IPS DF 6.9 (cell line): ENCODE measurements at regions not wholly inside any gene's neighbourhood (a gene's known extent, or its start where the extent isn't known, plus 50 kb on each side); places are given as distances from the start of the nearest gene placed in this dataset.

Experiments
- DNase-seq: peaks from one replicate; pipeline ENCODE4 v3.0.0-alpha.2; 2013; ENCODE audit warnings: low read depth, low spot score
- H3K27ac ChIP-seq: one replicate; pipeline ENCODE4 v1.5.1; 2013; ENCODE audit warnings: low read length, control low read depth
- H3K27me3 ChIP-seq: 2 replicates; pipeline ENCODE4 v1.6.1; 2013; ENCODE audit warnings: mild to moderate bottlenecking, low read length; ENCODE audit not compliant: control insufficient read depth, insufficient read depth
- H3K36me3 ChIP-seq: 2 replicates; pipeline ENCODE4 v1.6.1; 2013; ENCODE audit warnings: low read length; ENCODE audit not compliant: control insufficient read depth, insufficient read depth
- H3K4me1 ChIP-seq: 2 replicates; pipeline ENCODE4 v1.6.1; 2013; ENCODE audit warnings: low read length; ENCODE audit not compliant: control insufficient read depth, insufficient read depth
- H3K4me3 ChIP-seq: 2 replicates; pipeline ENCODE4 v1.5.1; 2013; ENCODE audit warnings: mild to moderate bottlenecking, low read length
- H3K9me3 ChIP-seq: 2 replicates; pipeline ENCODE4 v1.6.1; 2013; ENCODE audit warnings: low read length, inconsistent platforms; ENCODE audit not compliant: control insufficient read depth, insufficient read depth
- WGBS: extraction: QIAGEN DNeasy Blood & Tissue Kit; methylation state at CpG from one replicate; pipeline ENCODE4 v1.1.7; 2013; ENCODE audit warnings: mixed read lengths, missing lambda C conversion rate; ENCODE audit not compliant: insufficient read length, insufficient coverage; 5-methylcytosine and 5-hydroxymethylcytosine counted together

DNA sequence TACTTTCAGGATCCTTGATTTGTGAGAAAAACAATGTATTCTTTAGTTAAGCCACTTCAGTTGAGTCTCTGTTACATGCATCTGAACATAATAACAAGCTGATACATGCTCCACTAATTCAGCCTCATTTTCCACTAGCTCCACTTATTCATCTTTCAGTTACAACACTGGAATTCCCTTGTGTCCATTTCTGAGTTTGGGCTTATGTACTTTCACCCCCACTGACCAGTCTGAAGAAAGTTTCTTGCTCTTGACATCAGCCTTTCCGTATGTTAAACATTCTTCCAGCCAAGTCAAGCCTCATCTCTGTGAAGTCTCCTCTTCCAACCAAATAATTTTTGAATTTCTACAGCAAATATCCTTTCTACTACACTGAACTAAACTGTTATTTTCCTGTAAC, 592.5 kb upstream of the NOVA1 start:
- no peaks in the 10 kb centered on the region for H3K4me1 ChIP-seq
- DNase-seq = no peak
- H3K27ac ChIP-seq = no peak overlapping the region
- no CpG with 5 or more reads among the region's 1 CpG for WGBS
- no peaks in the 10 kb centered on the region for H3K27me3 ChIP-seq
- no peak overlapping the region for H3K4me3 ChIP-seq
- H3K9me3 ChIP-seq = no peaks in the 10 kb centered on the region
- H3K36me3 ChIP-seq = no peaks in the 10 kb centered on the region

DNA sequence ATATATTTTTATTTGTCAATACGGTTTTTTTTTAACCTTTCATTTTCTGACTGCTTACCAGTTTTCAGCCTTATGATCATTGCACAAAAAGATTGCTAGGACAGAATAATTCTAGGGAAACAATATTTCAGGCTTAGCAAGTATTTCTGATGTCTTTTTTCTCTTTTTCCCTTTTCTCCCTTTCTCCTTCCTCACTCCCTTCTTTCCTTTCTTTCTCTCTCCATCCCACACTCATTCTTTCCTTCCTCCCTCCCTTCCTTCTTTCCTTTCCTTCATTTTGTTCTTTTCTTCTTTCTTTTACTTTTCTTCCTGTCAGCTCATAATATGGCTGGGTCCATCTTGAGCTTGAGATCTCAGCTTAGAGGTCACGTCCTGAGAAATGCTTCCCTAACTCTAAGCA, 601.4 kb upstream of the NOVA1 start:
- no peaks in the 10 kb centered on the region for H3K4me1 ChIP-seq
- no peak for DNase-seq
- H3K4me3 ChIP-seq = no peak overlapping the region
- WGBS = no CpG with 5 or more reads among the region's 2 CpGs
- H3K27me3 ChIP-seq = no peaks in the 10 kb centered on the region
- H3K9me3 ChIP-seq = no peaks in the 10 kb centered on the region
- no peaks in the 10 kb centered on the region for H3K36me3 ChIP-seq
- no peak overlapping the region for H3K27ac ChIP-seq

DNA sequence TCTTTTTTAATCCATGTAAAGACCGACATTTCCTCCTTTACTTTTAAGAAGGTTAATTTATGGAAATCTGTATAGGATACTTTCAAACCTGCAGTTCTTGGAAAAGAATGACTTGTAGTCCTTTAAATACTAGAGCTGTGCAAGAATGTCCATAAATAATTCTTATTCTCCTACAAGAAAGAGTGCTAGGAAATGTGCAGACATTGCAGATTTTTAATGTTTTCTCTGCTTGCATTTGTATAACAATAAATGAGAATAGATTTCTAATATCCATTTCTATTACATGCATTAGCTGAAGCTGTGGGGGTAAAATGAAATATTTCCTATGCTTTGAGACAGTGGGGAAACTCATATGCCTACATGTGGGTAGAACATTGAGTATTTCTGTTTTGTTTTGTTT, 607.2 kb upstream of the NOVA1 start:
- no peak for DNase-seq
- Histone ChIP-seq H3K4me1 (no peaks in the 10 kb centered on the region), H3K27me3 (no peaks in the 10 kb centered on the region), H3K4me3 (no peak overlapping the region), H3K9me3 (no peaks in the 10 kb centered on the region), H3K27ac (no peak overlapping the region), H3K36me3 (no peaks in the 10 kb centered on the region)
- WGBS = no CpG with 5 or more reads among the region's 1 CpG

DNA sequence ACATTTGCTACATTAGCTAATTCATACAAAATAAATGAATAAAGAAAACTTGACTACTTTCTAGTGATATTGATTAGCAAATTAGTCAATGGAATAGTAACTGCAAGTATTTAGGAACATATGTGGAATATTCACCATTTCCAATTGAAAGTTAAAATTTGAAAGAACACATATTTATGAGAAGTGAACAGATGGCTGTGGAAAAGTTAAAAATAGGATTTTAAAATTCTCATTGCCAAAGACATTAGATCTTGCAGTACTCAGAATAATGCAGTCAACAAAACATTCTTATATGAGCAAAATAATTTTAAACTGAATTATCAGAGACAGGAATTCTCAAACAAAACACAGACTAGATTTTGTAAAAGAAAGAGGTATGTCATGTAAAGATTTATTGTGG, 613.9 kb upstream of the NOVA1 start:
- Histone ChIP-seq H3K36me3 (no peaks in the 10 kb centered on the region), H3K4me1 (no peaks in the 10 kb centered on the region), H3K4me3 (no peak overlapping the region), H3K27me3 (no peaks in the 10 kb centered on the region), H3K9me3 (no peaks in the 10 kb centered on the region), H3K27ac (no peak overlapping the region)
- DNase-seq = no peak

DNA sequence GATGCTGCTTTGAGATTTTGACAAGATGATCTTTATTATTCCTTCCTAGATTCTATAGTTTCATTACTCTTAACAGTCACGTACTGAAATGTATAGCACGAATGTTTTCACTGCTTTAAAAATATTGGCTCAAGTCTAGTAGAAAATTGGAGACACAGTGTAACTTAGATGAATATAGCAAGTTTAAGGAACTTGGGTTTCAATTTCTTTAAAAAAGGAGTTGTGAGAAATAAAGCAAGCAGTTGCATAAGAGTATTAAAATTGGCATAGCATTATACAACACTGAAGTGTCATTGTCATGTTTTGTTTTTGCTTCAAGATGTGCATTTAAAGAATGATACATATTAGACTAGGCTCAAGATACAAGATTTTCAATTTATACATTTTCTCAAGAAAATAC, 624.8 kb upstream of the NOVA1 start:
- WGBS = no CpG with 5 or more reads among the region's 2 CpGs
- no peak for DNase-seq

DNA sequence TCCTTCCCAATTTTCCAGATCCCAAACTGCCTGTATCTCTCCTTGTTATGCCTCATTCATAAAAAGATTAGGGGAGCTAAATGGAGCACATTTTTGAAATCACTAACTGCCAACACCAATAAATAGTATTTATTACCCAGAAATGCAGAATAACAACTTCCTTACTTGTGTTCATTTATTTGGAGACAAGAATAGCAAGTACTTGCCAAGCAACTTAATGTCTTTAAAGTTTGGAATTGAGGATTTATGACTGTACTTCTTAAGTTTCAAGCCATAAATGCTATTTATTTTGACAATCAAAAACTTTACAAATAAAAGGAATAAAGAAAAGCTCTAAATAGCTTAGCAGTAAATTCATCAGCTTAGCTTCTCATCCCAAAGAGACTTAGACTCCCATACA, 626.1 kb upstream of the NOVA1 start:
- no peak overlapping the region for H3K27ac ChIP-seq
- H3K4me1 ChIP-seq = no peaks in the 10 kb centered on the region
- H3K9me3 ChIP-seq = no peaks in the 10 kb centered on the region
- H3K36me3 ChIP-seq = no peaks in the 10 kb centered on the region
- H3K4me3 ChIP-seq = no peak overlapping the region
- no peaks in the 10 kb centered on the region for H3K27me3 ChIP-seq
- no peak for DNase-seq

More for the DNA sequence above, 624.8 kb upstream of the NOVA1 start:
- Histone ChIP-seq H3K36me3 (no peaks in the 10 kb centered on the region), H3K4me1 (no peaks in the 10 kb centered on the region), H3K4me3 (no peak overlapping the region), H3K9me3 (no peaks in the 10 kb centered on the region), H3K27ac (no peak overlapping the region), H3K27me3 (no peaks in the 10 kb centered on the region)

DNA sequence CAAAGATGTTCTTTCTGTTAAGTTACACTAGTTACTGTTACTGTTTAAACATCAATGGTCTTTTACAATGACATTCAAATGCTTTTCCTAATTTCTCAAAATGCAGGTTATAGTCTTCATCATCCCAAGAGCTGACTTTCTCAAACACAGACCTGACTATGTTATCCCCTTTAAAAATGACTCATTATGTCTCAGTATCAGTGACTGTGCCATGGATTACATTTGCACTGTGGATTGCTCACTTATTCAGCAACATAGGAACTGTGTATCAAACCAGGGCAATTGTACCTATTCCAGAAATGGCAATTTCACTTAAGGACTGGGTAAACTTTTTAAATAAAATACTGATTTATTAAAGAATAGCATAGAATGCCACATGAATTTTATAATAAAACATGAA, 630.2 kb upstream of the NOVA1 start:
- Histone ChIP-seq H3K36me3 (no peaks in the 10 kb centered on the region), H3K27me3 (no peaks in the 10 kb centered on the region), H3K27ac (no peak overlapping the region), H3K4me3 (no peak overlapping the region), H3K4me1 (no peaks in the 10 kb centered on the region), H3K9me3 (no peaks in the 10 kb centered on the region)
- no peak for DNase-seq

DNA sequence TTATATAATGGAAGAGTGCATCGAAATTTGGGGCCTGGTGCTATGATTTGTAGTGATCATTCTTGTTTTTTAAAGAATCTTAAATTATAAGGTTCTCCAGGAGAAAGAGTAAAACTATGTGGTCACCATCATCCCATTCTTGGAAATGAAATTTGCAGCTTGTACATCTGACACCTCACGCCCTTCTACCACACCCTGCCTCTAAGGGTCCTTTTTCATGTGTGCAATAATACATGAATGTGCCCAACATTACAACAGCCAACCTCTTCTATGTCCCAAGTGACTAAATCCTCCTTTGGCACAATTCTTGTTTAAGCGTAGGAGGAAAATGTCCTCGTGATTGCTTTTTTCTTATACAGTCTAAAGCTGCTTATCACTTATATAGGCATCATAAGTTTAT, 636.5 kb upstream of the NOVA1 start:
- H3K9me3 ChIP-seq = no peaks in the 10 kb centered on the region
- no peaks in the 10 kb centered on the region for H3K4me1 ChIP-seq
- WGBS = no CpG with 5 or more reads among the region's 4 CpGs

DNA sequence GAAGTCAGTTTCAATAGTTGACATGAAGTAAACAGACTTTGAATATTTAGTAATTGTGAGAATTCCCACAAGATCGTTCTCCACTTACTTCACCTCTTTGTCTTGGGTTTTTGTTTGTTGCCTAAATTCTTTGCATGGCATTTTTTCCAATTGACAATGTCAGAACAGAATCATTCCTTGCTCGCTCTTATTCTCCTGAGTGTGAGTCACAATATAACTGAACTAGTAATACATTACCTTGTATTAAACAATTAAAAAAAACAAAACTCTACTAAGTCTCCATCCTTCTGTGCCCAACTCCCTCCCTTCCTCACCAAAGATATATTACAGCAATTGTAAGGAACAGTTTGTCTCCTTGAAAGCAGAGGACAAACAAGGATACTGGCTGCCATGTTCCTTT, 638.8 kb upstream of the NOVA1 start:
- Histone ChIP-seq H3K36me3 (no peaks in the 10 kb centered on the region), H3K9me3 (no peaks in the 10 kb centered on the region)
- no CpG with 5 or more reads among the region's 2 CpGs for WGBS

More for the DNA sequence above, 636.5 kb upstream of the NOVA1 start:
- H3K36me3 ChIP-seq = no peaks in the 10 kb centered on the region
- no peak overlapping the region for H3K27ac ChIP-seq
- no peaks in the 10 kb centered on the region for H3K27me3 ChIP-seq
- H3K4me3 ChIP-seq = no peak overlapping the region
- DNase-seq = no peak

DNA sequence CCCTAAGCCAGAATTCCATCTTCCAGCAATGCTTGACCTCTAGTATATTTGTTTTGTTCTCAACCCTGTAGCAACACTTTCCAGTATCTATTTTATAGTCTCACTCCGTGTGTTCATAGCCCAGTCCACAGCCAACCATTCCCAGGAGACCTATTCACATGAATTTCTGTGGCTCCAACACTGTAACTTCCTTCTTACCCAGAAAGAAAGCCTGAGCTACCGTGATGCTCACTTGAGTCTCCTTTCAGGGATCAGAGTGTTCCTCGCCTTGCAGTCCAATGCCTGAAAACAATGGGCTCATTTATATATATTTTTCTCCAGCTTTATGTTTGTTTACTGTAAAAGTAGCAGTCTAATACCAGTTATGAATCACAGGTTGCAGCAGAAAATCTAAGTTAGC, 645.0 kb upstream of the NOVA1 start:
- no peaks in the 10 kb centered on the region for H3K4me1 ChIP-seq
- H3K4me3 ChIP-seq = no peak overlapping the region
- no peak for DNase-seq
- no CpG with 5 or more reads among the region's 3 CpGs for WGBS
- H3K27me3 ChIP-seq = no peaks in the 10 kb centered on the region
- H3K27ac ChIP-seq = no peak overlapping the region
- no peaks in the 10 kb centered on the region for H3K36me3 ChIP-seq
- no peaks in the 10 kb centered on the region for H3K9me3 ChIP-seq

More for the DNA sequence above, 638.8 kb upstream of the NOVA1 start:
- no peaks in the 10 kb centered on the region for H3K27me3 ChIP-seq
- no peak overlapping the region for H3K4me3 ChIP-seq
- no peaks in the 10 kb centered on the region for H3K4me1 ChIP-seq
- DNase-seq = no peak
- no peak overlapping the region for H3K27ac ChIP-seq

DNA sequence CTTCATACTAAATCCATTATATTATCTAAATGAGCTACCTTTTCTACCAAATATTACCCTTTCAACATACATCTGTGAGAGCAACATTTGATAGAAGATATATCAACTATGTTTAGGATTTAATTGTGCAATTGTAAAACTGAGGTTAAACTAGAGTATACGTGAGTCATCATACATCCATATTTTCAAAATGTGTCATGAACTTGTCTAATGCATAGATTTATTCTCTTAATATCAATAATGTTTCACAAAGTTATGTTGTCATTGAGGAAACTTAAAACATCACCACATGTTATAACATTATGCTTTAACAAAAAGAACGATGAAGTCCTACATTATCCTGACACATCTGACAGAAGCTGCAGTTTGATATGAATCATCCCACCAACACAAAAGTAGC, 645.5 kb upstream of the NOVA1 start:
- H3K27ac ChIP-seq = no peak overlapping the region
- no peaks in the 10 kb centered on the region for H3K9me3 ChIP-seq
- no peaks in the 10 kb centered on the region for H3K4me1 ChIP-seq
- no CpG with 5 or more reads among the region's 2 CpGs for WGBS
- no peaks in the 10 kb centered on the region for H3K36me3 ChIP-seq
- no peak overlapping the region for H3K4me3 ChIP-seq
- H3K27me3 ChIP-seq = no peaks in the 10 kb centered on the region
- no peak for DNase-seq
